Neural cell (in vitro differentiated cells): ENCODE measurements at regions not wholly inside any gene's neighbourhood (a gene's known extent, or its start where the extent isn't known, plus 50 kb on each side); places are given as distances from the start of the nearest gene placed in this dataset.

Experiments used
- MXI1 ChIP-seq: fragments of 450-650 bp; conservative IDR thresholded peaks from 2 replicates; pipeline ENCODE4 v1.6.1; 2014; ENCODE audit warnings: antibody characterized with exemption, mild to moderate bottlenecking; ENCODE audit not compliant: poor library complexity, severe bottlenecking
- TF ChIP-seq, protein P1 (sequence below): fragments of 450-650 bp; IDR thresholded peaks from 2 replicates; pipeline ENCODE4 v1.5.1; 2014; ENCODE audit warnings: antibody characterized with exemption, mild to moderate bottlenecking, moderate library complexity; ENCODE audit not compliant: poor library complexity, severe bottlenecking
- TF ChIP-seq, protein P2 (sequence below): IDR thresholded peaks from 2 replicates; pipeline ENCODE4 v1.6.1; 2012; ENCODE audit warnings: borderline replicate concordance

DNA sequence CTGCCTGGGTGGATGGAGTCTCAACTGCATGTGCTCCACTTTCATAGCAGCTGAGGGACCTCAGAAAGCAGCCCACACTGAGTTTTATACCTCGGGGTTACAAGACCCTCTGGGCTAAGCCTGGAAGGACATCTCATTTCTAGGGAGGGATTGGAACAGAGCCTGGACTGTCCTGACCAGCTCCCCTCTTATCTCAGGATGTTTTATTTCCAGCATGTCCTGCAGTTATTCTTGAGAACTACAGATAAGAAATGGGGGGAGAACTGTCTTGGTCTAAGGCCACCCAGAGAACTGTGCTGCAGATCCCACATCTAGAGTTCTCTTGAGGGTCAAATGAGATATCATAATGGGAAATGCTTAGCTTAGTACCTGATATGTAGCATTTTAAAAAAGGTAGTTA lies 97.3 kb upstream of the CHD6 start:
- TF ChIP-seq, protein P1, sequence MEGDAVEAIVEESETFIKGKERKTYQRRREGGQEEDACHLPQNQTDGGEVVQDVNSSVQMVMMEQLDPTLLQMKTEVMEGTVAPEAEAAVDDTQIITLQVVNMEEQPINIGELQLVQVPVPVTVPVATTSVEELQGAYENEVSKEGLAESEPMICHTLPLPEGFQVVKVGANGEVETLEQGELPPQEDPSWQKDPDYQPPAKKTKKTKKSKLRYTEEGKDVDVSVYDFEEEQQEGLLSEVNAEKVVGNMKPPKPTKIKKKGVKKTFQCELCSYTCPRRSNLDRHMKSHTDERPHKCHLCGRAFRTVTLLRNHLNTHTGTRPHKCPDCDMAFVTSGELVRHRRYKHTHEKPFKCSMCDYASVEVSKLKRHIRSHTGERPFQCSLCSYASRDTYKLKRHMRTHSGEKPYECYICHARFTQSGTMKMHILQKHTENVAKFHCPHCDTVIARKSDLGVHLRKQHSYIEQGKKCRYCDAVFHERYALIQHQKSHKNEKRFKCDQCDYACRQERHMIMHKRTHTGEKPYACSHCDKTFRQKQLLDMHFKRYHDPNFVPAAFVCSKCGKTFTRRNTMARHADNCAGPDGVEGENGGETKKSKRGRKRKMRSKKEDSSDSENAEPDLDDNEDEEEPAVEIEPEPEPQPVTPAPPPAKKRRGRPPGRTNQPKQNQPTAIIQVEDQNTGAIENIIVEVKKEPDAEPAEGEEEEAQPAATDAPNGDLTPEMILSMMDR = no peak
- TF ChIP-seq MXI1 = no peak
- TF ChIP-seq, protein P2, sequence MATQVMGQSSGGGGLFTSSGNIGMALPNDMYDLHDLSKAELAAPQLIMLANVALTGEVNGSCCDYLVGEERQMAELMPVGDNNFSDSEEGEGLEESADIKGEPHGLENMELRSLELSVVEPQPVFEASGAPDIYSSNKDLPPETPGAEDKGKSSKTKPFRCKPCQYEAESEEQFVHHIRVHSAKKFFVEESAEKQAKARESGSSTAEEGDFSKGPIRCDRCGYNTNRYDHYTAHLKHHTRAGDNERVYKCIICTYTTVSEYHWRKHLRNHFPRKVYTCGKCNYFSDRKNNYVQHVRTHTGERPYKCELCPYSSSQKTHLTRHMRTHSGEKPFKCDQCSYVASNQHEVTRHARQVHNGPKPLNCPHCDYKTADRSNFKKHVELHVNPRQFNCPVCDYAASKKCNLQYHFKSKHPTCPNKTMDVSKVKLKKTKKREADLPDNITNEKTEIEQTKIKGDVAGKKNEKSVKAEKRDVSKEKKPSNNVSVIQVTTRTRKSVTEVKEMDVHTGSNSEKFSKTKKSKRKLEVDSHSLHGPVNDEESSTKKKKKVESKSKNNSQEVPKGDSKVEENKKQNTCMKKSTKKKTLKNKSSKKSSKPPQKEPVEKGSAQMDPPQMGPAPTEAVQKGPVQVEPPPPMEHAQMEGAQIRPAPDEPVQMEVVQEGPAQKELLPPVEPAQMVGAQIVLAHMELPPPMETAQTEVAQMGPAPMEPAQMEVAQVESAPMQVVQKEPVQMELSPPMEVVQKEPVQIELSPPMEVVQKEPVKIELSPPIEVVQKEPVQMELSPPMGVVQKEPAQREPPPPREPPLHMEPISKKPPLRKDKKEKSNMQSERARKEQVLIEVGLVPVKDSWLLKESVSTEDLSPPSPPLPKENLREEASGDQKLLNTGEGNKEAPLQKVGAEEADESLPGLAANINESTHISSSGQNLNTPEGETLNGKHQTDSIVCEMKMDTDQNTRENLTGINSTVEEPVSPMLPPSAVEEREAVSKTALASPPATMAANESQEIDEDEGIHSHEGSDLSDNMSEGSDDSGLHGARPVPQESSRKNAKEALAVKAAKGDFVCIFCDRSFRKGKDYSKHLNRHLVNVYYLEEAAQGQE = no peak
